ENCODE measurements at regions not wholly inside any gene's neighbourhood (a gene's known extent, or its start where the extent isn't known, plus 50 kb on each side); places are given as distances from the start of the nearest gene placed in this dataset.

- DNase-seq, result no peak
Measured at GRCh38 chr4:19005211-19005610, 983.7 kb upstream of the LCORL start.

GRCh38 chr4:19002170-19002569, 980.6 kb upstream of the LCORL start:
- no peak for DNase-seq

GRCh38 chr4:18999595-18999994, 978.0 kb upstream of the LCORL start:
- no peak for DNase-seq

- no peak for DNase-seq
Measured at GRCh38 chr4:18981234-18981615, 959.7 kb upstream of the LCORL start.

- no peak for DNase-seq
Measured at GRCh38 chr4:18980516-18981233, 959.1 kb upstream of the LCORL start.

GRCh38 chr4:18976884-18977283, 955.3 kb upstream of the LCORL start:
- DNase-seq, result no peak

GRCh38 chr4:18975916-18976808, 954.6 kb upstream of the LCORL start:
- no peak for DNase-seq

GRCh38 chr4:18973296-18973695, 951.7 kb upstream of the LCORL start:
- no peak for DNase-seq

GRCh38 chr4:18961879-18962278, 940.3 kb upstream of the LCORL start:
- no peak for DNase-seq

GRCh38 chr4:18961266-18961665, 939.7 kb upstream of the LCORL start:
- no peak for DNase-seq

- DNase-seq, result no peak
Measured at GRCh38 chr4:18957716-18958115, 936.2 kb upstream of the LCORL start.

GRCh38 chr4:18954538-18954937, 933.0 kb upstream of the LCORL start:
- DNase-seq, result no peak

- DNase-seq, result no peak
Measured at GRCh38 chr4:18953613-18954012, 932.1 kb upstream of the LCORL start.

- DNase-seq, result no peak
Measured at GRCh38 chr4:18945464-18945863, 923.9 kb upstream of the LCORL start.

- DNase-seq, result no peak
Measured at GRCh38 chr4:18942874-18943273, 921.3 kb upstream of the LCORL start.

- no peak for DNase-seq
Measured at GRCh38 chr4:18938343-18939099, 917.0 kb upstream of the LCORL start.

GRCh38 chr4:18937746-18938145, 916.2 kb upstream of the LCORL start:
- no peak for DNase-seq

GRCh38 chr4:18937080-18937479, 915.5 kb upstream of the LCORL start:
- no peak for DNase-seq

GRCh38 chr4:18935659-18936345, 914.2 kb upstream of the LCORL start:
- no peak for DNase-seq

- DNase-seq, result no peak
Measured at GRCh38 chr4:18934197-18934596, 912.6 kb upstream of the LCORL start.

- no peak for DNase-seq
Measured at GRCh38 chr4:18932730-18933339, 911.3 kb upstream of the LCORL start.

GRCh38 chr4:18931643-18932377, 910.3 kb upstream of the LCORL start:
- DNase-seq, result no peak

All from HCEC 1CT (cell line).